ENCODE measurements at regions not wholly inside any gene's neighbourhood (a gene's known extent, or its start where the extent isn't known, plus 50 kb on each side); places are given as distances from the start of the nearest gene placed in this dataset. TPM values are rescaled to one million over a fixed set of nuclear protein-coding genes. Genes with fewer than 3 reads are reported as not detected.

Small RNAs in the stretch of these regions (small RNA-seq; reads per million reads assigned to genes)
- not detected for gene RNA5SP361

Measured in body of pancreas (tissue), 1 donor.